Loucy (cell line): ENCODE measurements at regions not wholly inside any gene's neighbourhood (a gene's known extent, or its start where the extent isn't known, plus 50 kb on each side); places are given as distances from the start of the nearest gene placed in this dataset.

ENCODE experiments used
- H2AFZ ChIP-seq: fragments of 200-600 bp; sonication (generic); 2 replicates; pipeline ENCODE4 v1.6.0; 2016; ENCODE audit warnings: antibody characterized with exemption, mild to moderate bottlenecking, low read length, moderate library complexity
- H3F3A ChIP-seq: fragments of 200-600 bp; 2 replicates; pipeline ENCODE4 v1.6.0; 2016; ENCODE audit warnings: antibody characterized with exemption, low read depth, mild to moderate bottlenecking
- H3K27me3 ChIP-seq: fragments of 200-600 bp; sonication (generic); 2 replicates; pipeline ENCODE4 v1.6.1; 2014; ENCODE audit warnings: low read length, mild to moderate bottlenecking; ENCODE audit not compliant: insufficient read depth, poor library complexity, severe bottlenecking
- H3K36me3 ChIP-seq: fragments of 200-600 bp; sonication (generic); 2 replicates; pipeline ENCODE4 v1.6.1; 2016; ENCODE audit warnings: low read length; ENCODE audit not compliant: insufficient read depth
- H3K4me1 ChIP-seq: fragments of 200-600 bp; sonication (generic); 2 replicates; pipeline ENCODE4 v1.5.1; 2014; ENCODE audit warnings: low read length, mild to moderate bottlenecking; ENCODE audit not compliant: insufficient read depth, poor library complexity, severe bottlenecking
- H3K4me2 ChIP-seq: fragments of 200-600 bp; sonication (generic); 2 replicates; pipeline ENCODE4 v1.6.0; 2014; ENCODE audit warnings: antibody characterized with exemption, low read length, low read depth, mild to moderate bottlenecking; ENCODE audit not compliant: poor library complexity, severe bottlenecking
- H3K4me3 ChIP-seq: fragments of 200-600 bp; sonication (generic); 2 replicates; pipeline ENCODE4 v1.5.1; 2014; ENCODE audit warnings: low read length, mild to moderate bottlenecking, mixed read lengths; ENCODE audit not compliant: poor library complexity, severe bottlenecking
- H3K79me2 ChIP-seq: fragments of 200-600 bp; sonication (generic); 2 replicates; pipeline ENCODE4 v1.6.1; 2014; ENCODE audit warnings: low read length; ENCODE audit not compliant: insufficient read depth
- H3K9ac ChIP-seq: fragments of 200-600 bp; sonication (generic); 2 replicates; pipeline ENCODE4 v1.6.0; 2014; ENCODE audit warnings: mild to moderate bottlenecking, low read depth, low read length, moderate library complexity; ENCODE audit not compliant: poor library complexity, severe bottlenecking
- H3K9me2 ChIP-seq: fragments of 200-600 bp; sonication (generic); replicated peaks from 2 replicates; pipeline ENCODE4 v1.6.1; 2016; ENCODE audit warnings: low read depth, low read length, mixed read lengths
- H3K9me3 ChIP-seq: fragments of 200-600 bp; sonication (generic); 2 replicates; pipeline ENCODE4 v1.6.1; 2014; ENCODE audit warnings: mild to moderate bottlenecking, antibody characterized with exemption, low read length, low read depth; ENCODE audit not compliant: insufficient read depth
- H4K20me1 ChIP-seq: fragments of 200-600 bp; sonication (generic); 2 replicates; pipeline ENCODE4 v1.6.0; 2014; ENCODE audit warnings: antibody characterized with exemption, low read length, mild to moderate bottlenecking; ENCODE audit not compliant: insufficient read depth, poor library complexity, severe bottlenecking
- CTCF ChIP-seq: fragments of 200-600 bp; sonication (generic); conservative IDR thresholded peaks from 2 replicates; pipeline ENCODE4 v1.5.1; 2014; ENCODE audit warnings: mild to moderate bottlenecking, antibody characterized with exemption, low read length
- EZH2phosphoT487 ChIP-seq: fragments of 200-600 bp; IDR thresholded peaks from 2 replicates; pipeline ENCODE4 v1.6.1; 2018; ENCODE audit warnings: antibody characterized with exemption, mild to moderate bottlenecking, moderate library complexity, borderline replicate concordance

GRCh38 chr13:53207556-53207955 lies 178.9 kb downstream of the OLFM4 start:
- no peak for TF ChIP-seq CTCF
- no peak for TF ChIP-seq EZH2phosphoT487
- no peaks in the 10 kb centered on the region for H3F3A ChIP-seq
- H3K4me3 ChIP-seq: no peak overlapping the region
- no peaks in the 10 kb centered on the region for H3K36me3 ChIP-seq
- H3K79me2 ChIP-seq: no peaks in the 10 kb centered on the region
- no peaks in the 10 kb centered on the region for H3K9me2 ChIP-seq
- H3K9me3 ChIP-seq: no peaks in the 10 kb centered on the region
- no peak overlapping the region for H2AFZ ChIP-seq
- no peak overlapping the region for H3K4me2 ChIP-seq
- no peaks in the 10 kb centered on the region for H4K20me1 ChIP-seq
- no peaks in the 10 kb centered on the region for H3K4me1 ChIP-seq
- H3K9ac ChIP-seq: no peak overlapping the region
- no peaks in the 10 kb centered on the region for H3K27me3 ChIP-seq

GRCh38 chr13:53214433-53214832 lies 185.8 kb downstream of the OLFM4 start:
- Histone ChIP-seq H3K27me3 (no peaks in the 10 kb centered on the region), H3K9me3 (no peaks in the 10 kb centered on the region), H3K36me3 (no peaks in the 10 kb centered on the region), H2AFZ (no peak overlapping the region), H3K4me1 (no peaks in the 10 kb centered on the region), H3K79me2 (no peaks in the 10 kb centered on the region), H3K4me2 (no peak overlapping the region), H4K20me1 (no peaks in the 10 kb centered on the region), H3F3A (no peaks in the 10 kb centered on the region), H3K4me3 (no peak overlapping the region), H3K9me2 (no peaks in the 10 kb centered on the region), H3K9ac (no peak overlapping the region)
- no peak for TF ChIP-seq CTCF
- TF ChIP-seq EZH2phosphoT487: no peak

- Histone ChIP-seq H4K20me1 (no peaks in the 10 kb centered on the region), H3K4me1 (no peaks in the 10 kb centered on the region), H3F3A (no peaks in the 10 kb centered on the region), H3K9ac (no peak overlapping the region), H2AFZ (no peak overlapping the region), H3K27me3 (no peaks in the 10 kb centered on the region), H3K9me3 (no peaks in the 10 kb centered on the region), H3K79me2 (no peaks in the 10 kb centered on the region), H3K9me2 (no peaks in the 10 kb centered on the region), H3K4me2 (no peak overlapping the region), H3K36me3 (no peaks in the 10 kb centered on the region), H3K4me3 (no peak overlapping the region)
- TF ChIP-seq EZH2phosphoT487 (no peak), CTCF (no peak)
Observed at GRCh38 chr13:53215563-53215962, 186.9 kb downstream of the OLFM4 start.
